ENCODE measurements at regions not wholly inside any gene's neighbourhood (a gene's known extent, or its start where the extent isn't known, plus 50 kb on each side); places are given as distances from the start of the nearest gene placed in this dataset.

DNA sequence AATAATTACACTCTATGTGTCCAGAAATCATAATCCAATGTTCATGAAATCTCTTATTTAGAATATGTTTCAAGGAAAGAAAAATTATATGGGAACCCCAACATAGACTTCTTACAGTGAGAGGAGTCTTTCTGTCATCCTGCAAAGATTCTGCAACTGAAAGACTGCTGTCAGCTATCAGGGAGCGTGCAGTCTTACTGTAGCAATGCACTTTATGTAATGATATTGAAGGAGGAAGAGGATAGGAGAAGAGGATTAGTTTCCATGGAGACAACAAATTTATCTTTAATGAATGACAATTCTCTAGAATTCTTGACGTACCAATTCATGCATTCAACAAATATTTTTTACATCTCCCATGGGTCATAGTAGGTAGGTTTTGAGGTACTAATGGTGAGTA is 61.3 kb upstream of the MYT1L start:
- no peak for TF ChIP-seq POLR2AphosphoS5 (IDR thresholded peaks at IDR 0.05)
- TF ChIP-seq, protein P1, sequence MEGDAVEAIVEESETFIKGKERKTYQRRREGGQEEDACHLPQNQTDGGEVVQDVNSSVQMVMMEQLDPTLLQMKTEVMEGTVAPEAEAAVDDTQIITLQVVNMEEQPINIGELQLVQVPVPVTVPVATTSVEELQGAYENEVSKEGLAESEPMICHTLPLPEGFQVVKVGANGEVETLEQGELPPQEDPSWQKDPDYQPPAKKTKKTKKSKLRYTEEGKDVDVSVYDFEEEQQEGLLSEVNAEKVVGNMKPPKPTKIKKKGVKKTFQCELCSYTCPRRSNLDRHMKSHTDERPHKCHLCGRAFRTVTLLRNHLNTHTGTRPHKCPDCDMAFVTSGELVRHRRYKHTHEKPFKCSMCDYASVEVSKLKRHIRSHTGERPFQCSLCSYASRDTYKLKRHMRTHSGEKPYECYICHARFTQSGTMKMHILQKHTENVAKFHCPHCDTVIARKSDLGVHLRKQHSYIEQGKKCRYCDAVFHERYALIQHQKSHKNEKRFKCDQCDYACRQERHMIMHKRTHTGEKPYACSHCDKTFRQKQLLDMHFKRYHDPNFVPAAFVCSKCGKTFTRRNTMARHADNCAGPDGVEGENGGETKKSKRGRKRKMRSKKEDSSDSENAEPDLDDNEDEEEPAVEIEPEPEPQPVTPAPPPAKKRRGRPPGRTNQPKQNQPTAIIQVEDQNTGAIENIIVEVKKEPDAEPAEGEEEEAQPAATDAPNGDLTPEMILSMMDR (IDR thresholded peaks at IDR 0.05), result no peak
